Skeletal muscle satellite cell (primary cell): ENCODE measurements at regions not wholly inside any gene's neighbourhood (a gene's known extent, or its start where the extent isn't known, plus 50 kb on each side); places are given as distances from the start of the nearest gene placed in this dataset.
"Not testable (repeated sequence)": the region's sequence is repeated elsewhere in the genome, so short reads cannot be mapped to it uniquely, and the experiment has no call there.

Experiments used
- H3K27me3 ChIP-seq: 2 replicates; pipeline ENCODE4 v1.7.0; 2013; ENCODE audit warnings: low read length; ENCODE audit not compliant: control insufficient read depth, insufficient read depth
- H3K36me3 ChIP-seq: 2 replicates; pipeline ENCODE4 v1.7.0; 2013; ENCODE audit warnings: mild to moderate bottlenecking, control low read depth, low read length; ENCODE audit not compliant: insufficient read depth
- H3K4me1 ChIP-seq: 2 replicates; pipeline ENCODE4 v1.7.0; 2013; ENCODE audit warnings: low read length; ENCODE audit not compliant: control insufficient read depth, insufficient read depth
- H3K4me2 ChIP-seq: 2 replicates; pipeline ENCODE4 v1.7.0; 2013; ENCODE audit warnings: mild to moderate bottlenecking, low read length
- H3K4me3 ChIP-seq: 2 replicates; pipeline ENCODE4 v1.7.0; 2013; ENCODE audit warnings: low read length
- H3K9ac ChIP-seq: 2 replicates; pipeline ENCODE4 v1.7.0; 2013; ENCODE audit warnings: mild to moderate bottlenecking, low read depth, low read length, moderate library complexity
- H3K9me3 ChIP-seq: replicated peaks from 2 replicates; pipeline ENCODE4 v1.7.0; 2013; ENCODE audit warnings: mild to moderate bottlenecking, control low read depth, low read length

DNA sequence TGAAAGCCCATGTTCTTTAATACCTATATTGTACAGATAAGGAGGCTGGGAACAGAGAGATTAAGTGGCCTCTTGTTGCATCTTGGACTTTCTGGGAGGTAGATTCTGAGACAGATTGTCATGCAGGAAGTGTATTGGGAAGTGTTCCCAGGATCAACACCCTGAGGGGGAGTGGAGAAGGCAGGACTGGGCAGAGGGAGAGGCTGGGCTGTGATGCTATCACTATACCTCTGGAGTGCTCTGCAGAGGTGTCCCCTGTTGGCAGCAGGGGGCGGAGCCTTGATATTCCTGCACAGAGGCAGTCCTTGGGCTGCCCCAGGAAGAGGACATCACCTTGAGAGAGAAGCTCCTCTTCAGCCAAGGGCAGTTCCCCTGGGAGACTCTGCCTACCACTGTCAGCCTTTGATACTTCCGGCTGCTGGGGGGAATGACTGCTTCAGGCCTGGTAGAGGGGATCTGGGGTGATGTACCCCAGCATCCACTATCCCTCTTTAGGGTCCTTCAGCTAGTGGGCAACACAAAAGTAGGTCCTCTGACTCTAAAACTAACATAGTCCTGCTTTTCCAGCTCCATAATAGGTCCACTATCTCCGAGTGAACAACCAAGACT lies 97.4 kb upstream of the RNU6-1 start:
- Histone ChIP-seq H3K9me3 (no peaks in the 10 kb centered on the region), H3K36me3 (no peaks in the 10 kb centered on the region), H3K4me1 (no peaks in the 10 kb centered on the region), H3K9ac (no peak overlapping the region), H3K4me3 (no peak overlapping the region), H3K4me2 (no peak overlapping the region), H3K27me3 (peaks cover 32% of the 10 kb centered on the region)

DNA sequence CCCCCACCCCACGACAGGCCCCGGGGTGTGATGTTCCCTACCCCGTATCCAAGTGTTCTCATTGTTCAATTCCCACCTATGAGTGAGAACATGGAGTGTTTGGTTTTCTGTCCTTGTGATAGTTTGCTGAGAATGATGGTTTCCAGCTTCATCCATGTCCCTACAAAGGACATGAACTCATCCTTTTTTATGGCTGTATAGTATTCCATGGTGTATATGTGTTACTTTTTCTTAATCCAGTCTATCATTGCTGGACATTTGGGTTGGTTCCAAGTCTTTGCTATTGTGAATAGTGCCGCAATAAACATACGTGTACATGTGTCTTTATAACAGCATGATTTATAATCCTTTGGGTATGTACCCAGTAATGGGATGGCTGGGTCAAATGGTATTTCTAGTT lies 99.3 kb upstream of the RNU6-1 start:
- peaks cover 17% of the 10 kb centered on the region for H3K27me3 ChIP-seq
- H3K4me1 ChIP-seq, H3K9me3 ChIP-seq, H3K4me2 ChIP-seq, H3K9ac ChIP-seq, H3K4me3 ChIP-seq, H3K36me3 ChIP-seq: not testable (repeated sequence)

DNA sequence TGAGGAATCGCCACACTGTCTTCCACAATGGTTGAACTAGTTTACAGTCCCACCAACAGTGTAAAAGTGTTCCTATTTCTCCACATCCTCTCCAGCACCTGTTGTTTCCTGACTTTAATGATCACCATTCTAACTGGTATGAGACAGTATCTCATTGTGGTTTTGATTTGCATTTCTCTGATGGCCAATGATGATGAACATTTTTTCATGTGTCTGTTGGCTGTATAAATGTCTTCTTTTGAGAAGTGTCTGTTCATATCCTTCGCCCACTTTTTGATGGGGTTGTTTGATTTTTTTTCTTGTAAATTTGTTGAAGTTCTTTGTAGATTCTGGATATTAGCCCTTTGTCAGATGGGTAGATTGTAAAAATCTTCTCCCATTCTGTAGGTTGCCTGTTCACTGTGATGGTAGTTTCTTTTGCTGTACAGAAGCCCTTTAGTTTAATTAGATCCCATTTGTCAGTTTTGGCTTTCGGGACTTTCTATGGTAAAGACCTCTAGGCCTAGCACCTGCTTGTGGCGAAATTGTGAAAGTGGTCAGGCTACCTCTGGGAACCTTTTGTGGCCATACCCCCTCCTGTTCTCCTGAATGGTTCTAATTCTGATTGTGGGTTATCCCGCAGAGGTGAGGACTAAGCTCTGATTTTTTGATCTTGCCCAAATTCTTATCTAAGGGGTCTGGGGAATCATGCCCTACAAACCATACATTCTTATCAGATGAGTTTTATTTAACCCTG lies 99.9 kb upstream of the RNU6-1 start:
- not testable (repeated sequence) for H3K4me3 ChIP-seq, H3K9me3 ChIP-seq, H3K36me3 ChIP-seq, H3K9ac ChIP-seq, H3K4me1 ChIP-seq, H3K4me2 ChIP-seq
- peaks cover 16% of the 10 kb centered on the region for H3K27me3 ChIP-seq

DNA sequence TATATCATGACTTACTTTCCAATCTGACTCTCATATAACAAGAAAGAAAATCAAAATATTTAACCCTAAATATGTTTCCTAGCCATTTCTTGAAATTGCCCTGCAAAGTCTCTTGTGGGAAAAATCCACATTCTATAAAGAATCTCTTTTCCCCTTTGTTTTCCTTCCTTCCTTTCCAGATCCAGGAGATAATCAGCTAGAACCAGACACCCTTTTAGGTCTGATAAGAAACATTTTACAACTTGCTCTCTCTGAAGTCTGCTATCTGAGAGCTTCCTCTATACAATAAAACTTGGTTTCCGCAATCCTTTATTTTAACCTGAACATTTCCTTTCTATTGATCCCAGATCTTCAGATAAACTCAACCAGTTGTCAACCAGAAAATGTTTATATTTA lies 100.5 kb upstream of the RNU6-1 start:
- Histone ChIP-seq H3K27me3 (peaks cover 13% of the 10 kb centered on the region), H3K4me1 (no peaks in the 10 kb centered on the region), H3K4me2 (no peak overlapping the region), H3K4me3 (no peak overlapping the region), H3K9ac (no peak overlapping the region), H3K9me3 (no peaks in the 10 kb centered on the region), H3K36me3 (no peaks in the 10 kb centered on the region)

DNA sequence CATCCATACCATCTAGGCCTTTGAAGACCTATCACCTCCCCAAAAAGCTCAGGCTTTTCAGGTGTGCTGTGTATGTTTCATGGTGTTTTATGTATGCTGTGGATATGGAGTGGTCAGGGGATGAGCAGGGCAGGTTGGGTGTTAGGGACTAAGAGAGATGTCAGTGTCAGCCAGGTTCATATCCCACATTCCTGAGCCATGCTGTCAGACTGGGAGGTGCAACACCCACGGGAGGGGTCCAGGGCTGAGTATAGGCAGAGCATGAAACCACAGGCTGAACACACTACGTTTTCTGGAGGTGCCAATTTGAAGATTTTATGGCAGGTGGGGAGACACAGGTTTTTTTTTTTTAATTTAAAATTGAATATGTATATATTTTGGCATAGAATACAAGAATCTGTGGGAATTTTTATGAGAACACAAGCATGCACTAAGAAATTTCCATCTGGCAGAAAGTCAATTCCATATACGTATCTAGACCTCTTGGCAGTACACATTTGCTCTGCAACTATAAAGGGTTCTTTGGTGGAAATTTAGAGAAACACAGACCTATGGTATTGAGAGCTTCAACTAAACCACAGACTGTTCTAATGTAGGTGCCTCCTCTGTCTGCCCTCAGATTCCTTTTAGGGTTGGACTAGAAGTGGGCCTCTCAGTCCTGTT lies 101.9 kb upstream of the RNU6-1 start:
- Histone ChIP-seq H3K36me3 (no peaks in the 10 kb centered on the region), H3K27me3 (peaks cover 7% of the 10 kb centered on the region), H3K4me2 (no peak overlapping the region), H3K9me3 (no peaks in the 10 kb centered on the region), H3K4me3 (no peak overlapping the region), H3K4me1 (no peaks in the 10 kb centered on the region), H3K9ac (no peak overlapping the region)

DNA sequence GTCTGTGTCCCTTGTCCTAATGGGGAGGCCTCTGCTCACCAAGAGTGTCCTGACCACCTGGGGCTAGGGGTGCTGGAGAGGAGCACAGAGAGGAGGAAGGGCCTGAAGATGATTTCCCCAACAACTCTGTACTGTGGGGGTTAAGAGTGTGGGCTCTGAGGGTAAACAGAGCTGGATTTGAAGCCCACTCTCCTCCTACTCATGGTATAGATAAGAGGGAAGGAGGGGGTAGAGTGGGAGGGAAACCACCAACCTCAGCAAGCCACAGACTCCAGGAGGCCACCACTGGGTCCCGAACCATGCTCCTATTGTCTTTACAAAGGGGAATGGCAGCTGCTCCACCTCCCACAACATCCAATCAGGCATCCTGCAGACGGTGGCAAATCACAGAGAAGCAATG lies 103.6 kb upstream of the RNU6-1 start:
- Histone ChIP-seq H3K9ac (no peak overlapping the region), H3K27me3 (peaks cover 7% of the 10 kb centered on the region), H3K4me2 (no peak overlapping the region), H3K36me3 (no peaks in the 10 kb centered on the region), H3K4me3 (no peak overlapping the region), H3K9me3 (no peaks in the 10 kb centered on the region), H3K4me1 (no peaks in the 10 kb centered on the region)

DNA sequence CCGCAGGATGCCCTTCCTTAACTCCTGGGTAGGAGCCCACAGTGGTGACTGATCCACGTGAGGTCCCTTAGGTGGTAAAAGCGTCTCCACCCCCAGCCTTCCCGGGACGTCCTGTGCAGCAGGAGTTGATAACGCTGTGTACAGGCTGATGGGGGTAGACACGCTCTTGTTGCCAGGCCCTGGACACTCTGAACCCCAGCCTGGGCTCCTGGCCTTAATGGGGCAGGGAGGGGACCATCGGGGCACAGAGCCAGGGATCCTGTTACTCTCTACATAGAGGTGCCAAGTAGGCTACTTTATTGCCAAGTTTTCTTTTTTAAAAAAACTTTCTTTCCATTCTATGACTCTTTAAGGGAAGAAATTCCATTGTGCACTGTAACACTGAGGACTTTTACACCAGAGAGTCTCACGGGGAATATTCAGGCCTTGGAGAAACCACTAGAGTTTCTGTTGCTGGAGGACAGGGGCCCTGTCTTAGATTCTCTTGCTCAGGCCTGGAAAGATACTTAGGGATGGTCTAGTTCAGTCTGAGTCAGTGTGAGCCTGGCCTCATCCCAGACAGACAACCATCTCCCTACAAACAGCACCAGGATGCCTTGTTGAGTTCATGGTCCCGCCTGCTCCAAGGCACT lies 104.3 kb upstream of the RNU6-1 start:
- Histone ChIP-seq H3K4me2 (no peak overlapping the region), H3K4me1 (no peaks in the 10 kb centered on the region), H3K4me3 (no peak overlapping the region), H3K9ac (no peak overlapping the region), H3K36me3 (no peaks in the 10 kb centered on the region), H3K27me3 (peaks cover 7% of the 10 kb centered on the region), H3K9me3 (no peaks in the 10 kb centered on the region)

DNA sequence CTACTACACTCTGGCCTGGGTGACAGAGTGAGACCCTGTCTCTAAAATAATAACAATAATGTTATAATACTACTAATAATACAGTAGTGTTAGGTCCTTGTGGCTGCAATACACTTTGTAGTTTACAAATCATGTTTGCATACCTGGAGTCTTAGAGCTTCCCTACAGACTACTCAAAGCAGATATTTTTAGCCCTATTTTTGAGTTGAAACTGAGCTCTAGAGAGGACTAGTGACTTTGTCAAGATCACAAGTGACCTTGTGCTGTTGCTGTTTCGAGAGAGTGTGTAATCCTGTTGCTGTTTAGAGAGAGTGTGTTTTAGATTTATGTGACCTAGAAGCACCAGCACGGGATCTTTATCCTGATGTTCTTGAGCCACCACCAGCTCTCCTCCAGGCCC lies 105.3 kb upstream of the RNU6-1 start:
- Histone ChIP-seq H3K4me2 (no peak overlapping the region), H3K4me3 (no peak overlapping the region), H3K4me1 (no peaks in the 10 kb centered on the region), H3K9ac (no peak overlapping the region), H3K27me3 (peaks cover 7% of the 10 kb centered on the region), H3K36me3 (no peaks in the 10 kb centered on the region), H3K9me3 (no peaks in the 10 kb centered on the region)

DNA sequence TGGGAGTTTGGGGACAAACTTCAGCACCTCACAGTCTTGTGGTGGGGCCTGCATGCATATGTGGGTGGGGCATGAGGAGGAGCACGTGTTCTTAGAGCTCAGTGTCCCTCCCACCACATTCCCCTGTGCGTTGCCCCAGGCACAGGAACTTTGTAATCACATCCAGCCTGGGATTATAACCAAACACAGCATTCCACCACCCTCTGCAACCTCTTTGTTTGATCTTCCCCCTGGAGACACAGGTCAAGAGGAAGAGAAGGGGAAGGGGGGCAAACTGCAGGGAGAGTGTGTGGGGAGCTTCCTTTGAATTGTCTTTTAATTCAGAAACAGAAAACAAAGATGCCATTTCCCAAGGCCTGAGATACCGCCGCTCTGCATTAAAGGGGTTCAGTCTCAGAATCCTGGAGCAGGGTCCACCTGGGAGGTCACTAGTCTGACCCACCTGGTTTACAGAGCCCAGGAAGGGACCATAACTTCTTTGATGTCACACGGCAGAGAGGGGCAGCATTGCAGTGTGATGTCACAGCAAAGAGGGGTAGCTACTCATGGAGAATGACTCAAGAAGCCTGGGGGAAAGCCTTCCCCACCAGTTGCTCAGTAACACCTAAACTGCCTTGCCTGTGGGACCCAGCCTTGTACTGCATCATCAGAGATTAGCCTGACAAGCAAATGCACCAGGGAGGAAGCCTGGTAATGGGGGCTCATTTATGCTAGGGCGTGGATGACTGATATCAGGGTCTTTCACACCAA lies 106.3 kb upstream of the RNU6-1 start:
- H3K4me3 ChIP-seq: no peak overlapping the region
- H3K36me3 ChIP-seq: no peaks in the 10 kb centered on the region
- H3K9ac ChIP-seq: no peak overlapping the region
- no peak overlapping the region for H3K4me2 ChIP-seq
- H3K9me3 ChIP-seq: no peaks in the 10 kb centered on the region
- H3K4me1 ChIP-seq: no peaks in the 10 kb centered on the region
- H3K27me3 ChIP-seq: peaks cover 1% of the 10 kb centered on the region

DNA sequence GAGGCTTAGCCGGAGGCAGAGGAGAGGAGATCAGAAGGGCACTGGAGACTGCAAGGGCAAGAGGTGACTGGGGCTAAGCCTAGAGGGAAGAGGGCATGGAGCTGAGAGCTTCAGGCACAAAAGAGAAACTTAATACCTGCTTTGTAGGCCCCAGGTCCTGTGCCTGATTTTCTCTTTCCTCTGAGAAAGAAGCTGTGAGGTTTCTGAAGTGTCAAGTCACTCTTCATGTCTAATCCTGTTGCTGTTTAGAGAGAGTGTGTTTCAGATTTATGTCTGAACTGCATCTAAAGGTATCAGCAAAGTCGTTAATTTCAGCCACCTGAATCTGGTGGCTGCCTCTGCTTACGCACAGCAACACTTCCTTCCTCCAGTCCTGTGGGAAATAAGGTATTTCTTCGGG lies 106.9 kb upstream of the RNU6-1 start:
- Histone ChIP-seq H3K9ac (no peak overlapping the region), H3K4me3 (no peak overlapping the region), H3K36me3 (no peaks in the 10 kb centered on the region), H3K9me3 (no peaks in the 10 kb centered on the region), H3K4me2 (no peak overlapping the region), H3K4me1 (no peaks in the 10 kb centered on the region), H3K27me3 (no peaks in the 10 kb centered on the region)
